DMS 273 (cell line): ENCODE measurements at regions not wholly inside any gene's neighbourhood (a gene's known extent, or its start where the extent isn't known, plus 50 kb on each side); places are given as distances from the start of the nearest gene placed in this dataset.
"Not testable (repeated sequence)": the region's sequence is repeated elsewhere in the genome, so short reads cannot be mapped to it uniquely, and the experiment has no call there.

ENCODE experiments used
- DNase-seq: peaks from one replicate; lab custom pipeline; 2025; ENCODE audit not compliant: unreplicated experiment; lab: John Stamatoyannopoulos, UW

DNA sequence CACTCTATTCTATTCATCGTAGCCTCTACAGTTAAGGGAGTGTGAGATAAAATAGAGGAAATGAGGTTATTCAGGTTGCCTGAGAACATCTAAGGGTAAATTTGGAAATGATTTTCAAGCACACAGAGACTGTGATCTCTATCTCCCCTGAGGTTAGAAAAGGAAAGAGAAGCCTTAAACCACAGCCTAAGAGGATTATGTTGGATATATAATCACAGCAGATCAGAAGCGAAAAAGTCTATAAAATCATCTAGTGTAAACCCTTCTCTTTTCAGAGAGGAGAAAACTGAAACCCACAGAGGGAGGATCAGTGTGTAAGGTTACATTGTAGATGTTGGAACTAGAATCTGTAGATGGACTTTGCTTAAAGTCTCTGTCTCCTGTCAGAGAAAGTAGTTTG, 90.6 kb upstream of the SEMA3E start:
- DNase-seq = no peak

DNA sequence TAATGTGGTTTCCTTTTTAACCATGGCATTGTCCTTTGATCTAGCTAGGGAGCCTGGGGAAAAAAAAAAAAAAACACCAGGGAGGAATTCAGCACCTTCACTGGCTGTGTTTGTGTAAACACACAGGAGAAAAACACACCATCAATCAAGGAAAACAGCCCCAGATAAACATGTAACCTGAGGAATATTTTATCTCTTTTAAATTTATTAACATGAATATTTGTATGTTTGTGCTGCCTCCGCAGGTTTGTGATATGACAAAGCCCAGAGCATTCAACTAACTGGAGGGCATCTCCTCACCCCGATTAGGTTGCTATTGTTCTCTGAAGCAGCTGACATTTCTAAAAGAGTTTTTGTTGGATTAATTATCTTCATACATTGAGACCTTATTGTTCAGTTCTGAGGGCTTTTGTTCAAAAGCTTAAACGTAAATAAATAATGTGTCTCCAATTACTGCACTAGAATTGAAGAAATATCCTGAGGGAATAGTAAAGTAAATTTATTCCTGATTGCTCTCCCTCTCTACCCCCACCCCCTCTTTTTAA, 89.4 kb upstream of the SEMA3E start:
- DNase-seq = no peak

DNA sequence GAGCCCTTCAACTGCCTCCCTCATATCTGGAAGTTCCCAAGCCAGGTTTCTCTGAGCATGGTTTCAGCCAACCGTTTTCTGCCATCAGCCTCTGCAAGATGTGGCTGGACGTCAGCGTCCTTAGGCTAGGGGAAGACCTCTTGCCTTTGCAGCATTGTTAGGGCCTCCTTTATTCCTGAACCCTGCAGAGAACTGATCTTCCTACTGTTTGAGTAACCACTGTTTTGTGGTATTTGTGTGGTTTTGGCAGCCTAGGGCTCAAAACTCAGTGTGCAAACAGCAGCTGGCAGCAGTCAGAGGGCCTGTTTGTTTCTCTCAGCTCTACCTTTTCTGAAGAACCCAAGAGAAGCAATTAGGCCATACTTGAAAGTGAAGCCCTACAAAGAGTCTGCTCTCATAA, 83.4 kb upstream of the SEMA3E start:
- no peak for DNase-seq

DNA sequence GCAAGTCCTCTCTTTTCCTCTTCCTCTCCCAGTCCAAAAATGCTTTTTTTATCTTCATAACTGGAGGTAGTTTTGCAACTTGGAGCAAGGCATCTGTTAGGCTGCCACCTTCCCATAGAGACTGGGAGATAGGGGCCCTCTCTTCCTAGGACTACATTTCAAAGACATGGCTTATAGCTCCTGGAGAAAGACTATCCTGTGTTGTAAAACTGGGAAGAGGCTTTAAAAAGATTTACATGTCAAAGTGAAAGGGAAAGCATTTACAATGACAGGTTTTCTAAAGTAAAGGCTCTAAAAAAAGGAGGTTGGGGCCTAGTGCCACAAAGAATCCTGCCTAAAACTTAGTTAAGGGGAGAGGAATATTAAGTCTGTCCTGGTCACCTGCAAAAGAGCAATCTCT, 82.2 kb upstream of the SEMA3E start:
- DNase-seq = no peak

GRCh38 chr7:83716923-83717322, 68.0 kb upstream of the SEMA3E start:
- DNase-seq = not testable (repeated sequence)

DNA sequence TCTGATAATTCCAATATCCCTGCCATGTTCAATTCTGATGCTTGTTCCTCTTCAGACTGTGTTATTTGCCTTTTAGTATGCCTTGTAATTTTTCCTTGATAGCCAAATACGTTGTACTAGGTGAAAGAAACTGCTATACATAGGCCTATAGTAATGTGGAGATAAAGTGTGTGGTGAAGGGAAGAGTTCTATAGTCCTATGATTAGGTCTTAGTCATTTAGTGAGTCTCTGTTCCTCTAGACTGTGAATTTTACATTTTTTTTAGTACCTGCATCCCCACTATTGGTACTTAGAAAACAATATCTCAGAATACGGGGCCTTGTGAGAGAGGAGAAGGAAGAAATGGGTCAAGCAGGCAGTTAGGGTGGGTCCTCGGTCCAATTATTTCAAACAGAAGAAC, 59.6 kb upstream of the SEMA3E start:
- DNase-seq = no peak

- no peak for DNase-seq
Measured at GRCh38 chr7:83704564-83704963, 55.6 kb upstream of the SEMA3E start.

DNA sequence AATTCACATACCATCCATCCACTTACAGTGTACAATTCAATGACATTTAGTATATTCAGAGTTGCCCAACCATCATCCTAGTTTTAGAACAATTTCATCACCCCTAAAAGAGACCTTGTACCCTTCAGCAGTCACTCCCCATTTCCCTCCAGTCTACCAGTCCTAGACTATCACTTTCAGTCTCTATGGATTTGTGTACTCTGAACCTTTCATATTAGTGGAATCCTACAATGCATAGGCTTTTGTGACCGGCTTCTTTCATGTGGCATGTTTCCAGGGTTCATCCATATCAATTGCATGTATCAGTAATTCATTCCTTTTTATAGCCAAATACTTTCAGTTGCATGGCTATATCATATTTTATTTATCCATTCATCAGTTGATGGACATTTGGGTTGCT, 53.5 kb upstream of the SEMA3E start:
- DNase-seq = no peak

GRCh38 chr7:83701736-83702135, 52.8 kb upstream of the SEMA3E start:
- DNase-seq = no peak
